HFF-Myc (cell line): ENCODE measurements at regions not wholly inside any gene's neighbourhood (a gene's known extent, or its start where the extent isn't known, plus 50 kb on each side); places are given as distances from the start of the nearest gene placed in this dataset.
A peak's percentile ranks its signal among the peaks of the same experiment; 100 is the strongest.

Experiments
- DNase-seq: peaks from one replicate; pipeline ENCODE4 v3.0.0-alpha.2; 2011; ENCODE audit warnings: low read depth; ENCODE audit errors: extremely low read depth
- H3K4me3 ChIP-seq: replicated peaks from 2 replicates; pipeline ENCODE4 v1.5.1; 2011; ENCODE audit warnings: low read depth, mild to moderate bottlenecking, control low read depth, low read length
- CTCF ChIP-seq: IDR thresholded peaks from 2 replicates; pipeline ENCODE4 v1.5.1; 2012; ENCODE audit warnings: mild to moderate bottlenecking, low read depth, low read length, control low read depth; ENCODE audit errors: missing control alignments

GRCh38 chr6:142683714-142684141 lies 261.2 kb downstream of the HIVEP2 start:
- no peak overlapping the region for H3K4me3 ChIP-seq
- DNase-seq: no peak
- no peak for TF ChIP-seq CTCF

- no peak overlapping the region for H3K4me3 ChIP-seq
- no peak for DNase-seq
- TF ChIP-seq CTCF: no peak
These were observed 260.6 kb downstream of the HIVEP2 start for GRCh38 chr6:142684371-142684770.

- no peak overlapping the region for H3K4me3 ChIP-seq
- no peak for DNase-seq
- TF ChIP-seq CTCF: no peak
These were observed 259.0 kb downstream of the HIVEP2 start for GRCh38 chr6:142685852-142686506.

- DNase-seq: no peak
- no peak for TF ChIP-seq CTCF
- H3K4me3 ChIP-seq: no peak overlapping the region
These were observed 258.5 kb downstream of the HIVEP2 start for GRCh38 chr6:142686507-142686887.

- DNase-seq: peak; percentile 70
- no peak overlapping the region for H3K4me3 ChIP-seq
- TF ChIP-seq CTCF: peak; percentile 92
These were observed 252.0 kb downstream of the HIVEP2 start for GRCh38 chr6:142692942-142693341.

GRCh38 chr6:142693441-142693840 lies 251.5 kb downstream of the HIVEP2 start:
- no peak for TF ChIP-seq CTCF

GRCh38 chr6:142694054-142694453 lies 250.9 kb downstream of the HIVEP2 start:
- no peak for TF ChIP-seq CTCF
- no peak overlapping the region for H3K4me3 ChIP-seq
- DNase-seq: no peak

More at GRCh38 chr6:142693441-142693840, 251.5 kb downstream of the HIVEP2 start:
- DNase-seq: peak; percentile 37
- H3K4me3 ChIP-seq: no peak overlapping the region
